WI38 (cell line): ENCODE measurements at regions not wholly inside any gene's neighbourhood (a gene's known extent, or its start where the extent isn't known, plus 50 kb on each side); places are given as distances from the start of the nearest gene placed in this dataset.

ENCODE experiments used
- H3K4me3 ChIP-seq: 2 replicates; pipeline ENCODE4 v1.5.1; 2011; ENCODE audit warnings: low read depth, mild to moderate bottlenecking, control low read depth, low read length
- TF ChIP-seq, protein P1 (sequence below): IDR thresholded peaks from 2 replicates; pipeline ENCODE4 v1.5.1; 2012; ENCODE audit warnings: low read depth, mild to moderate bottlenecking, control low read depth, low read length

DNA sequence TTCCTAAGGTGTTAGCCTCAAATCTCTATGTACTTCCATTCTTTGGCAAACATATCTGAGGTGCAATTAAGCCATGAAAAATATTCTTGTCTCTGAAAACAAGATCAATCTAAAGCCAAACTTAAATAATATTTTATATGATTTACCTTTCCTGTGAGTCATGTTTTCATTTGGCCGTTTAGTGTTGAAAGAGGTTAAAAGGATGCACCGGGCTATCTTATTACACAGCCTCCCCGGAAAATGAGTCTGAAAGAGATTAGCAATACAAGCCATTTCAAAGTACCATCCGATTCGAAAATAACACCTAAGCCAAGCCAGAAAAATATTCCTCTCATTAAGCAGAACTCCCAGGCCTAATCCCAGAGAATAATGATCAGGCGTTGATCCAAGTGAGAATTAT, 161.5 kb upstream of the EPHA5 start:
- H3K4me3 ChIP-seq = no peak overlapping the region
- TF ChIP-seq, protein P1, sequence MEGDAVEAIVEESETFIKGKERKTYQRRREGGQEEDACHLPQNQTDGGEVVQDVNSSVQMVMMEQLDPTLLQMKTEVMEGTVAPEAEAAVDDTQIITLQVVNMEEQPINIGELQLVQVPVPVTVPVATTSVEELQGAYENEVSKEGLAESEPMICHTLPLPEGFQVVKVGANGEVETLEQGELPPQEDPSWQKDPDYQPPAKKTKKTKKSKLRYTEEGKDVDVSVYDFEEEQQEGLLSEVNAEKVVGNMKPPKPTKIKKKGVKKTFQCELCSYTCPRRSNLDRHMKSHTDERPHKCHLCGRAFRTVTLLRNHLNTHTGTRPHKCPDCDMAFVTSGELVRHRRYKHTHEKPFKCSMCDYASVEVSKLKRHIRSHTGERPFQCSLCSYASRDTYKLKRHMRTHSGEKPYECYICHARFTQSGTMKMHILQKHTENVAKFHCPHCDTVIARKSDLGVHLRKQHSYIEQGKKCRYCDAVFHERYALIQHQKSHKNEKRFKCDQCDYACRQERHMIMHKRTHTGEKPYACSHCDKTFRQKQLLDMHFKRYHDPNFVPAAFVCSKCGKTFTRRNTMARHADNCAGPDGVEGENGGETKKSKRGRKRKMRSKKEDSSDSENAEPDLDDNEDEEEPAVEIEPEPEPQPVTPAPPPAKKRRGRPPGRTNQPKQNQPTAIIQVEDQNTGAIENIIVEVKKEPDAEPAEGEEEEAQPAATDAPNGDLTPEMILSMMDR = no peak

DNA sequence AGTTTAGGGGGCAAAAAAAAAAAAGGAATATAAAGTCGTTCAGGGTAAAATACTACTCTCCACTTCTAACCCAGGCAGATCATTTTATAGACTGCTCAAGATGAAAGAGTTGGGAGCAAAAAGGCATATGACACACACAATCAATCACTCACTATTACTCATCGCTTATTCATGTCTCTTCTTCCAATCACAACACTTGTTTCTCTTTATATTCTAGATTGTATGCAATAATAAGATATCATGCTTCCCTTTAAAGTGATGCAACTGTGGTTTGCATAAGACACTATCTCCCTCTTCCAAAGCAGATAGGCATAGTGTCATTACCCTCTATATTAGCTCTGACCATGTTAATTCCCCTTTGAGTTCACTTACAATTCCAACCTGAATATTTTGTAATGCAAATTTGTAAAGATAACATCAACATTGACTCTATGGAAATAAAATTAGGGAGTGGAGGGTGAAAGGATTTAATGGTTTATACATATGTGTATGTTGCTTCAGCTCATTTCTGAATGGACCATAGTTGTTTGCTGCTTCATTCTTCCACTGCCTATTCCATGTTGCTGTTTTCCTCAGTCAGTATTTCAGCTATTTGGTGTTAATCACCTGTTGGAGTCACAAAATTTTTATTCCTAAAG, 154.9 kb upstream of the EPHA5 start:
- no peak overlapping the region for H3K4me3 ChIP-seq
- TF ChIP-seq, protein P1 = no peak

DNA sequence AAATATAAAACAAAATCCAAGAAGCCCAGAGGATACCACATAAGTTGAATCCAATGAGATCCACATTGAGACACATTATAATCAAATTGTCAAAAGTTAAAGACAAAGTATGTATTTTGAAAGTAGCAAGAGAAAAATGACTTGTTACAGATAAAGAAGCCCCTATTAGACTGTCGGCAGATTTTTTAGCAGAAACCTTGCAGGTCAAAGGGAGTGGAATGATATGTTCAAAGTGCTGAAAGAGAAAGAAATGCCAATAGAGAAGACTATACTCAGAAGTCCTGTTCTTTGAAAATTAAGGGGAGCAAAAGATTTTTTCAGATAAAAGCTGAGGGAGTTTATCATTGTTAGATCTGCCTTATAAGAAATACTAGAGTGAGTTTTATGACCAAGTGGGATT, 148.9 kb upstream of the EPHA5 start:
- no peak overlapping the region for H3K4me3 ChIP-seq
- TF ChIP-seq, protein P1 = no peak

DNA sequence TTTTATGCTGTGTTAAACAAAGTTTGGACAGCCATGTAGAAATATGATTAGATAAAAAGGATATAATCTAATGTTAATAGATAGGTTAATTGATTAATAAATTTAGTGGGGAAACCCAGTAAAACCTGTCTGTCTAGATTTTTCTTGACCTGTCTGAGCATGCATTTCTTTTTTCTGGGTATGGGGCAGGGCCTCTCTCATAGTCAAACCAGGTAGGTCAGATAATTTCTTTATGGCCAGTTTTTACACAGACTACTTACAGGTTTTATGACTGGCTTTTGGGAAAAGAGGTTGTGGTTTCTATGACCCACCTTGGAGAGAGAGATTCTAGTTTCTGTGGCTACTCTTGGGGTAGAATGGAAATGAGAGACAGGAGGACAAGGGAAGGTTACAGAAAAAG, 135.6 kb upstream of the EPHA5 start:
- TF ChIP-seq, protein P1 = no peak
- H3K4me3 ChIP-seq = no peak overlapping the region

DNA sequence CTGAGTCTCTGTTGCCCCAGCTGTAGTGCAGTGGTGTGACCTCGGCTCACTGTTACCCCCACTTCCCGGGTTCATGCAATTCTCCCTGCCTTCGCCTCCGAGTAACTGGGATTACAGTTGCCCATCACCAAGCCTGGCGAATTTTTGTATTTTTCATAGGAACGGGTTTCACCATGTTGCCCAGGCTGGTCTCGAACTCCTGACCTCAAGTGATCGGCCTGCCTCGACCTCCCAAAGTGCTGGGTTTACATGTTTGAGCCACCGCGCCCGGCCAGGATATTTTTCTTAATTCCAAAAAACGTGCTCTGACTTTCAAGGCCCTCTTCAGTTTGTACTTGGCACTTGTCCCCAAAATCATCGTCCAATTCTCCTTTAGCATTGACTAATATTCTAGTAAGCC, 129.2 kb upstream of the EPHA5 start:
- TF ChIP-seq, protein P1 = no peak
- H3K4me3 ChIP-seq = no peak overlapping the region

DNA sequence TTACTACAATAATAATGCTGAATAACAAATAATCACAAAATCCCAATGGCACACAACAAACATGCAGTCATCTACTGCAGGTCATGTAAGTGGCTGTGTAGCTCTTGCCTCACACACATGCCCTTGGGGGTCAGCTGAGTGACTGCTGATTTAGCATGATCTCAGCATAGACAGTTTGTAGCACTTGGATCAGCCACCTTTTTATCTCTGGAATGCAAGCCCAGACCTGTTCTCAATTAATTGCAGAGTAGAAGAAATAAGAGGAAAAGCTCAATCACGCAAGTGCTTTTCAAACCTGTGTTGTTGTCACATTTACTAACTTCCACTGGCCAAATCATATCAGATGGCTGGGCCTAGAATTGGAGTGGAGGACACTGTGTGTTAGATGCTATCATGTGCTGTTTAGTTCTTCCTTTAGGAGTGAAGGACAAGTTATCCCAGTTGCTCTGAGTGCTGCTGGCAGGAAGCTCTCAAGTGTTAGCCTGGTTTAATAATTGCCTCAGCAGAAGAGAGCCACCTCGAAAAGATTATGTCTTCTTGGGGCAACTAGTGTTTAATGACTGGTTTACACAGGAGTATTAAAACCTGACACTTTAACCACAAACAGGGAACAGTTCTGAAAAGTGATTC, 128.3 kb upstream of the EPHA5 start:
- no peak overlapping the region for H3K4me3 ChIP-seq
- TF ChIP-seq, protein P1 = no peak

DNA sequence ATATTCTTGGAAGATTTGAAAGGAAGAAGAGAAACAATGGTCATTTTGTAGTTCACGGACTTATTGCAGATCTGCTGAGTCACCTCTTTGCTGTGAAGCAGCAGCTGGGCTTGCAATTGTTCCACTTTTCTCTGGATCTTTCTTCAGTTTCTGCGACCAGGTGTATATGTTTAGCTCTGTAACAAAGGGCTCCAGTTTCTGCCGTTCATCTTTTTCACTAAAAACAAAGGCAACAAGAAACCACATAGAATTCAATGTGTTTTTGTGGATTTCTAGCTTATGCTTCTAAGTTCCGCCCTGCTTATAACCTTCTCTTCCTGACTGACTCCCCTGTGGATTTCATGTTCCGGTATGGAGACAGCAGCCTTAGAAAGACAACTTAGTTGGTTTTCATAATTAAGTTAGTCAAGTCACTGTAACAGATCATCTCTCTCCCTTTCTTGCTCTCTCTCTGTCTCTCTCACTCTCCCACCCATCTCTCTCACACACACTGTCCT, 121.6 kb upstream of the EPHA5 start:
- H3K4me3 ChIP-seq = no peak overlapping the region
- TF ChIP-seq, protein P1 = no peak
